IgD-negative memory B cell (primary cell): ENCODE measurements at regions not wholly inside any gene's neighbourhood (a gene's known extent, or its start where the extent isn't known, plus 50 kb on each side); places are given as distances from the start of the nearest gene placed in this dataset.
A peak's percentile ranks its signal among the peaks of the same experiment; 100 is the strongest.

Source experiments
- H3K27ac Mint-ChIP-seq, 3 donors: one replicate each; pipeline ENCODE4 v1.8.0; 2020 to 2022; ENCODE audit warnings: mild to moderate bottlenecking in 3 of 3, mixed read lengths in 3 of 3, moderate library complexity in 1 of 3
- H3K27me3 Mint-ChIP-seq: one replicate; pipeline ENCODE4 v1.8.0; 2021; ENCODE audit warnings: mixed read lengths
- H3K36me3 Mint-ChIP-seq: one replicate; pipeline ENCODE4 v1.8.0; 2020; ENCODE audit warnings: mild to moderate bottlenecking, mixed read lengths
- H3K4me1 Mint-ChIP-seq, 3 donors: one replicate each; pipeline ENCODE4 v1.8.0; 2020 to 2022; ENCODE audit warnings: mixed read lengths in 3 of 3, mild to moderate bottlenecking in 1 of 3
- H3K4me3 Mint-ChIP-seq, 4 donors: one replicate each; pipeline ENCODE4 v1.8.0; 2020 to 2022; ENCODE audit warnings: mild to moderate bottlenecking in 4 of 4, mixed read lengths in 4 of 4, moderate library complexity in 3 of 4
- H3K9me3 Mint-ChIP-seq, 3 donors: one replicate each; pipeline ENCODE4 v1.8.0; 2020 to 2021; ENCODE audit warnings: mixed read lengths in 3 of 3, mild to moderate bottlenecking in 1 of 3

GRCh38 chr9:129505270-129505902, 115.5 kb downstream of the C9orf50 start:
- Mint-ChIP-seq H3K36me3 (no peaks in the 10 kb centered on the region), H3K27ac (no peak overlapping the region), H3K9me3 (no peaks in the 10 kb centered on the region), H3K27me3 (peaks cover 21% of the 10 kb centered on the region), H3K4me1 (peaks cover 0 to 2% (median 0%) of the 10 kb centered on the region in 3 donors), H3K4me3 (no peak overlapping the region)

GRCh38 chr9:129504404-129504803, 116.5 kb downstream of the C9orf50 start:
- Mint-ChIP-seq H3K4me3 (no peak overlapping the region), H3K27me3 (peaks cover 21% of the 10 kb centered on the region), H3K36me3 (peaks cover under 1% of the 10 kb centered on the region), H3K9me3 (no peaks in the 10 kb centered on the region), H3K4me1 (peaks cover 0 to 2% (median 0%) of the 10 kb centered on the region in 3 donors), H3K27ac (no peak overlapping the region)

GRCh38 chr9:129501771-129502319, 119.1 kb downstream of the C9orf50 start:
- H3K27me3 Mint-ChIP-seq = peaks cover 16% of the 10 kb centered on the region
- H3K9me3 Mint-ChIP-seq = no peaks in the 10 kb centered on the region
- H3K4me3 Mint-ChIP-seq = no peak overlapping the region
- H3K4me1 Mint-ChIP-seq = peaks cover 0 to 2% (median 0%) of the 10 kb centered on the region in 3 donors
- peaks cover 1% of the 10 kb centered on the region for H3K36me3 Mint-ChIP-seq
- H3K27ac Mint-ChIP-seq = no peak overlapping the region

GRCh38 chr9:129500863-129501770, 119.8 kb downstream of the C9orf50 start:
- Mint-ChIP-seq H3K4me1 (peaks cover 0 to 2% (median 0%) of the 10 kb centered on the region in 3 donors), H3K36me3 (peaks cover 1% of the 10 kb centered on the region), H3K27me3 (peaks cover 21% of the 10 kb centered on the region), H3K9me3 (no peaks in the 10 kb centered on the region), H3K4me3 (no peak overlapping the region), H3K27ac (no peak overlapping the region)

GRCh38 chr9:129500161-129500862, 120.6 kb downstream of the C9orf50 start:
- Mint-ChIP-seq H3K27ac (no peak overlapping the region), H3K4me3 (no peak overlapping the region), H3K9me3 (no peaks in the 10 kb centered on the region), H3K27me3 (peaks cover 23% of the 10 kb centered on the region), H3K4me1 (peaks cover 0 to 4% (median 3%) of the 10 kb centered on the region in 3 donors), H3K36me3 (peaks cover 1% of the 10 kb centered on the region)

- no peak overlapping the region for H3K4me3 Mint-ChIP-seq
- no peak overlapping the region for H3K27ac Mint-ChIP-seq
- peaks cover 0 to 5% (median 4%) of the 10 kb centered on the region in 3 donors for H3K4me1 Mint-ChIP-seq
- peaks cover 23% of the 10 kb centered on the region for H3K27me3 Mint-ChIP-seq
- peaks cover 1% of the 10 kb centered on the region for H3K36me3 Mint-ChIP-seq
- H3K9me3 Mint-ChIP-seq = no peaks in the 10 kb centered on the region
Observed at GRCh38 chr9:129498451-129499384, 122.2 kb downstream of the C9orf50 start.

GRCh38 chr9:129497813-129498450, 123.0 kb downstream of the C9orf50 start:
- peaks cover 28% of the 10 kb centered on the region for H3K27me3 Mint-ChIP-seq
- peaks cover 0 to 2% (median 0%) of the 10 kb centered on the region in 3 donors for H3K9me3 Mint-ChIP-seq
- peaks cover 1% of the 10 kb centered on the region for H3K36me3 Mint-ChIP-seq
- peaks cover 0 to 6% (median 4%) of the 10 kb centered on the region in 3 donors for H3K4me1 Mint-ChIP-seq
- no peak overlapping the region for H3K27ac Mint-ChIP-seq
- H3K4me3 Mint-ChIP-seq = peak overlapping the region in 2 of 4 donors; percentile 6 to 42

GRCh38 chr9:129497005-129497812, 123.7 kb downstream of the C9orf50 start:
- H3K36me3 Mint-ChIP-seq = peaks cover 1% of the 10 kb centered on the region
- H3K4me1 Mint-ChIP-seq = peaks cover 0 to 6% (median 4%) of the 10 kb centered on the region in 3 donors
- H3K27me3 Mint-ChIP-seq = peaks cover 27% of the 10 kb centered on the region
- peak overlapping the region in 2 of 4 donors; percentile 6 to 42 for H3K4me3 Mint-ChIP-seq
- peaks cover 0 to 2% (median 0%) of the 10 kb centered on the region in 3 donors for H3K9me3 Mint-ChIP-seq
- H3K27ac Mint-ChIP-seq = no peak overlapping the region

- Mint-ChIP-seq H3K9me3 (peaks cover 0 to 2% (median 0%) of the 10 kb centered on the region in 3 donors), H3K27ac (no peak overlapping the region), H3K27me3 (peaks cover 27% of the 10 kb centered on the region), H3K4me3 (peak overlapping the region; percentile 17 to 89 (median 82)), H3K4me1 (peaks cover 0 to 6% (median 4%) of the 10 kb centered on the region in 3 donors), H3K36me3 (peaks cover 1% of the 10 kb centered on the region)
Observed at GRCh38 chr9:129496473-129497004, 124.4 kb downstream of the C9orf50 start.

- H3K9me3 Mint-ChIP-seq = peaks cover 0 to 2% (median 0%) of the 10 kb centered on the region in 3 donors
- peaks cover 1% of the 10 kb centered on the region for H3K36me3 Mint-ChIP-seq
- no peak overlapping the region for H3K27ac Mint-ChIP-seq
- peak overlapping the region; percentile 17 to 89 (median 82) for H3K4me3 Mint-ChIP-seq
- H3K27me3 Mint-ChIP-seq = peaks cover 29% of the 10 kb centered on the region
- peaks cover 0 to 6% (median 4%) of the 10 kb centered on the region in 3 donors for H3K4me1 Mint-ChIP-seq
Observed at GRCh38 chr9:129495620-129496472, 125.1 kb downstream of the C9orf50 start.

GRCh38 chr9:129494113-129494789, 126.7 kb downstream of the C9orf50 start:
- H3K4me3 Mint-ChIP-seq = peak overlapping the region in 2 of 4 donors; percentile 39 to 52
- H3K36me3 Mint-ChIP-seq = no peaks in the 10 kb centered on the region
- peaks cover 0 to 2% (median 0%) of the 10 kb centered on the region in 3 donors for H3K9me3 Mint-ChIP-seq
- peaks cover 33% of the 10 kb centered on the region for H3K27me3 Mint-ChIP-seq
- no peak overlapping the region for H3K27ac Mint-ChIP-seq
- H3K4me1 Mint-ChIP-seq = peaks cover 0 to 8% (median 6%) of the 10 kb centered on the region in 3 donors
